Loucy (cell line): ENCODE measurements at regions not wholly inside any gene's neighbourhood (a gene's known extent, or its start where the extent isn't known, plus 50 kb on each side); places are given as distances from the start of the nearest gene placed in this dataset.

Source experiments
- CTCF ChIP-seq: fragments of 200-600 bp; sonication (generic); conservative IDR thresholded peaks from 2 replicates; pipeline ENCODE4 v1.5.1; 2014; ENCODE audit warnings: mild to moderate bottlenecking, antibody characterized with exemption, low read length
- EZH2phosphoT487 ChIP-seq: fragments of 200-600 bp; IDR thresholded peaks from 2 replicates; pipeline ENCODE4 v1.6.1; 2018; ENCODE audit warnings: antibody characterized with exemption, mild to moderate bottlenecking, moderate library complexity, borderline replicate concordance

GRCh38 chr6:45722876-45723275 is 292.8 kb downstream of the CLIC5 start:
- no peak for TF ChIP-seq CTCF
- no peak for TF ChIP-seq EZH2phosphoT487
